GM12873 (cell line): ENCODE measurements at regions not wholly inside any gene's neighbourhood (a gene's known extent, or its start where the extent isn't known, plus 50 kb on each side); places are given as distances from the start of the nearest gene placed in this dataset.

Experiments used
- CTCF ChIP-seq: IDR thresholded peaks from 2 replicates; pipeline ENCODE4 v1.5.1; 2012; ENCODE audit warnings: low read depth, mild to moderate bottlenecking, moderate library complexity, low read length, control low read depth; ENCODE audit not compliant: insufficient read depth; ENCODE audit errors: missing control alignments

GRCh38 chr2:163474319-163474744 is 261.5 kb downstream of the FIGN start:
- no peak for TF ChIP-seq CTCF

- no peak for TF ChIP-seq CTCF
These were observed 263.9 kb downstream of the FIGN start for GRCh38 chr2:163471947-163472346.

- no peak for TF ChIP-seq CTCF
These were observed 266.2 kb downstream of the FIGN start for GRCh38 chr2:163469561-163469962.

- no peak for TF ChIP-seq CTCF
These were observed 268.6 kb downstream of the FIGN start for GRCh38 chr2:163467251-163467630.

- TF ChIP-seq CTCF, result no peak
These were observed 269.2 kb downstream of the FIGN start for GRCh38 chr2:163466331-163467250.

GRCh38 chr2:163465440-163465839 is 270.4 kb downstream of the FIGN start:
- no peak for TF ChIP-seq CTCF

GRCh38 chr2:163463411-163463810 is 272.4 kb downstream of the FIGN start:
- no peak for TF ChIP-seq CTCF
